ENCODE measurements at regions not wholly inside any gene's neighbourhood (a gene's known extent, or its start where the extent isn't known, plus 50 kb on each side); places are given as distances from the start of the nearest gene placed in this dataset.
"Not testable (repeated sequence)": the region's sequence is repeated elsewhere in the genome, so short reads cannot be mapped to it uniquely, and the experiment has no call there.

- Mint-ChIP-seq H3K36me3 (ENCODE audit: low read depth) (no peaks in the 10 kb centered on the region), H3K27ac (no peak overlapping the region), H3K4me1 (ENCODE audit: low read depth) (no peaks in the 10 kb centered on the region), H3K4me3 (no peak overlapping the region), H3K27me3 (no peaks in the 10 kb centered on the region), H3K9me3 (no peaks in the 10 kb centered on the region)
- Histone ChIP-seq H3K4me1 (ENCODE audit: insufficient read depth, low read length) (no peaks in the 10 kb centered on the region), H3K27me3 (ENCODE audit: control insufficient read depth in 1 of 2, insufficient read depth in 2 of 2, low read length in 2 of 2) (no peaks in the 10 kb centered on the region), H3K4me3 (ENCODE audit: low read length) (no peak overlapping the region), H3K27ac (ENCODE audit: low read depth in 1 of 2, low read length in 2 of 2) (no peak overlapping the region), H3K9me3 (ENCODE audit: control insufficient read depth in 1 of 2, insufficient read depth in 1 of 2, low read length in 2 of 2) (peaks cover 0 to 7% of the 10 kb centered on the region in 2 experiments), H3K36me3 (ENCODE audit: insufficient read depth, low read length) (no peaks in the 10 kb centered on the region)
- intact Hi-C loops (cut with DNase I, micrococcal nuclease) = no loop called here
- DNase-seq (no peak), ATAC-seq (ENCODE audit: poor library complexity) (no peak)
- POLR2A ChIA-PET = no interaction called here
- CTCF ChIA-PET = no interaction called here
- TF ChIP-seq CTCF (IDR thresholded peaks at IDR 0.05) = no peak
Measured at GRCh38 chrX:121433289-121433688, 385.9 kb downstream of the GLUD2 start.

GRCh38 chrX:121437666-121438065, 390.3 kb downstream of the GLUD2 start:
- H3K36me3 ChIP-seq (ENCODE audit: insufficient read depth, low read length); CTCF ChIA-PET; H3K4me3 Mint-ChIP-seq; H3K27me3 Mint-ChIP-seq; H3K4me1 Mint-ChIP-seq (ENCODE audit: low read depth); H3K27me3 ChIP-seq (ENCODE audit: control insufficient read depth in 1 of 2, insufficient read depth in 2 of 2, low read length in 2 of 2); DNase-seq; H3K4me3 ChIP-seq (ENCODE audit: low read length); H3K27ac Mint-ChIP-seq; POLR2A ChIA-PET; H3K4me1 ChIP-seq (ENCODE audit: insufficient read depth, low read length); intact Hi-C loops (cut with DNase I, micrococcal nuclease); ATAC-seq (ENCODE audit: poor library complexity); H3K27ac ChIP-seq (ENCODE audit: low read depth in 1 of 2, low read length in 2 of 2); H3K9me3 Mint-ChIP-seq; H3K36me3 Mint-ChIP-seq (ENCODE audit: low read depth); H3K9me3 ChIP-seq (ENCODE audit: control insufficient read depth in 1 of 2, insufficient read depth in 1 of 2, low read length in 2 of 2): not testable (repeated sequence)

DNA sequence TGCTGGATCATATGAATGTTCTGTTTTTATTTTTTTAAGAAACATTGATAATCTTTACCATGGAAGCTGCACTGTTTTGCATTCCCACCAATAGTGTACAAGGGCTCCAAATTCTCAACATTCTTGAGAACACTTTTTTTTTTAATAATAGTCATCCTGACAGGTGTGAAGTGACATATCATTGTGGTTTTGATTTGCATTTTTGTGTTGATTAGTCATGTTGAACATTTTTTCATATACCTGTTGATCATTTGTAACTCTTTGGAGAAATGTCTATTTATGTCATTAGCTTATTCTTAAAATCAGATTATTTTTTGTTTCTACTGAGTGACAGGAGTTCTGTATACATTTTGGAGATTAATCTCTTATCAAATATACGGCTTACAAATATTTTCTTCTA, 408.5 kb downstream of the GLUD2 start:
- Mint-ChIP-seq H3K36me3 (ENCODE audit: low read depth) (no peaks in the 10 kb centered on the region), H3K4me3 (no peak overlapping the region), H3K27me3 (no peaks in the 10 kb centered on the region), H3K9me3 (no peaks in the 10 kb centered on the region), H3K4me1 (ENCODE audit: low read depth) (no peaks in the 10 kb centered on the region), H3K27ac (no peak overlapping the region)
- no peak for TF ChIP-seq CTCF (IDR thresholded peaks at IDR 0.05)
- no peaks in the 10 kb centered on the region for H3K36me3 ChIP-seq (ENCODE audit: insufficient read depth, low read length)
- DNase-seq (no peak), ATAC-seq (ENCODE audit: poor library complexity) (no peak)
- no peaks in the 10 kb centered on the region for H3K27me3 ChIP-seq (ENCODE audit: control insufficient read depth in 1 of 2, insufficient read depth in 2 of 2, low read length in 2 of 2)
- no peaks in the 10 kb centered on the region for H3K4me1 ChIP-seq (ENCODE audit: insufficient read depth, low read length)
- POLR2A ChIA-PET = no interaction called here
- H3K27ac ChIP-seq (ENCODE audit: low read depth in 1 of 2, low read length in 2 of 2) = no peak overlapping the region
- intact Hi-C loops (cut with DNase I, micrococcal nuclease) = no loop called here
- no peak overlapping the region for H3K4me3 ChIP-seq (ENCODE audit: low read length)
- H3K9me3 ChIP-seq (ENCODE audit: control insufficient read depth in 1 of 2, insufficient read depth in 1 of 2, low read length in 2 of 2) = no peaks in the 10 kb centered on the region
- CTCF ChIA-PET = no interaction called here

GRCh38 chrX:121456315-121456714, 408.9 kb downstream of the GLUD2 start:
- no peaks in the 10 kb centered on the region for H3K36me3 Mint-ChIP-seq (ENCODE audit: low read depth)
- H3K4me1 ChIP-seq (ENCODE audit: insufficient read depth, low read length) = no peaks in the 10 kb centered on the region
- ATAC-seq (ENCODE audit: poor library complexity) = no peak
- no peak overlapping the region for H3K27ac ChIP-seq (ENCODE audit: low read depth in 1 of 2, low read length in 2 of 2)
- no peaks in the 10 kb centered on the region for H3K4me1 Mint-ChIP-seq (ENCODE audit: low read depth)
- H3K4me3 Mint-ChIP-seq = no peak overlapping the region
- no peak overlapping the region for H3K27ac Mint-ChIP-seq
- no peak overlapping the region for H3K4me3 ChIP-seq (ENCODE audit: low read length)
- TF ChIP-seq CTCF (IDR thresholded peaks at IDR 0.05) = no peak
- no peaks in the 10 kb centered on the region for H3K36me3 ChIP-seq (ENCODE audit: insufficient read depth, low read length)
- H3K27me3 Mint-ChIP-seq = no peaks in the 10 kb centered on the region
- H3K9me3 Mint-ChIP-seq = no peaks in the 10 kb centered on the region
- no peak for DNase-seq
- POLR2A ChIA-PET = no interaction called here
- CTCF ChIA-PET = no interaction called here
- intact Hi-C loops (cut with DNase I, micrococcal nuclease) = no loop called here
- H3K27me3 ChIP-seq (ENCODE audit: control insufficient read depth in 1 of 2, insufficient read depth in 2 of 2, low read length in 2 of 2) = no peaks in the 10 kb centered on the region
- no peaks in the 10 kb centered on the region for H3K9me3 ChIP-seq (ENCODE audit: control insufficient read depth in 1 of 2, insufficient read depth in 1 of 2, low read length in 2 of 2)
